Fibroblast of skin of left biceps (primary cell): ENCODE measurements at regions not wholly inside any gene's neighbourhood (a gene's known extent, or its start where the extent isn't known, plus 50 kb on each side); places are given as distances from the start of the nearest gene placed in this dataset.

Experiments used
- DNase-seq, 2 experiments: peaks; one replicate each; pipeline ENCODE4 v3.0.0-alpha.2; 2013; ENCODE audit warnings: low read depth in 2 of 2

DNA sequence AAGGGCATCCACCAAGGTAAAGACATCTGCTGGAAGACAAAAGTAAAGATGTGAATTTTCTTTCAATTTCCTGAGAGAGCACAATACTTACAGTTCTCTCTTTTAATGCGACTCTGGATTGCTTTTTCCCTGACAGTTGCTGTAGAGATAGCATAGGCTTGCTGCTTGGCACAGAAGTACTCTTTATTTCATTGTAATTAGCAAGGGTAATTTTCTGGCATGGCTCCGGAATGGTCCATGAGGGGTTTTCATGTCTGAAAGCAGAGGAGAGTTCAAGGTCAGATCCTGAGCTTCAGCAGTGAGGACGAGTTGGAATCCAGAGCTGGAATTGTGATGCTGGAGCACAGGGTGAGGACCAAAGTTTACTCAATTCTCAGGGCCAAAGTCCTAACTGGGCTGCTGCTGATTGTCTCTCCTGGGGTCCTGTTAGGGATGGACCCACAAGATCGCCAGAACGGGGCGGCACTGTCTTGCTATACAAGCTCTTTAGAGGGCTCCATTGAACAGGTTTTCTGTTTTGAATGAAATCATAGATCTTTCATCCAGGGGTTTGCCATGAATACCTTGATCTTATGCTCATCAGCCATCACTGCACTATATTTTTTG, 190.0 kb upstream of the MKI67 start:
- no peak for DNase-seq

DNA sequence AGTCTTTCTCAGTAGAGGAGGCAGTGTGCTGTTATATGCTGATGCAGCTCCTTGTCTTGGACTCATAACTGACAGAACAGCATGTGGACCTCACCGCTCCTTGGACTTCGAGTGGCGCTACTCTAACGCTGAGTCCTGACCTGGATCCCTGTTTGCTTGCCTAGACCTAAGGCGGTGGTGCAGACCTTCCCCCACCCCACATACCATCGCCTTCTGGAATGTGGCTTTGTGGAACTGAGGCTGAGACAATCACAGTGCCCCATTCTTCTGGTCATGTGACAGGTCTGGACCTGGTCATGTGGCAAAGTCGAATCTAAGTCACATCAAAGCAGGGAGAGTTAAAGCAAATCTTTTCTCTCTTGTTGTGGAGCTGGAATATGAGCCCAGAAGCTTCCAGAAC, 190.7 kb upstream of the MKI67 start:
- DNase-seq = no peak

DNA sequence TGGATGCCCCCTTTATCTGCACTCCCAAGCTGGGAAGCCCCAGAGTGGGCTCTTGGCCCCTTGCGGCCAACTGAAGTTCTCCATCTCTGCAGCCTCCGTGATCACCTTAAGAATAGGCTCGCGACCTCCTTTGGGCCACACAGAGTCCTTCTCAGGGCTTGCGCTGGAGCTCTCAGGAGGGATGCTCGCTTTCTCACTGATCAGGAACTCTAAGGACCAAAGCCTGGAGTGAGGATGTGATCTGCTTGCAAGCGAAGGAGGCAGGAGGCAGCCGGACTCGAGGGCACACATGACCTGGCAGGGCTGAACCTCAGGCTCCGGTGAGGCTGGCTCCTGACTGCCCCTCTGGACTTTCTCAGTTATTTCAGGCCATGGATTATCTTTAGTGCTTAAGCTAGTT, 192.1 kb upstream of the MKI67 start:
- no peak for DNase-seq

DNA sequence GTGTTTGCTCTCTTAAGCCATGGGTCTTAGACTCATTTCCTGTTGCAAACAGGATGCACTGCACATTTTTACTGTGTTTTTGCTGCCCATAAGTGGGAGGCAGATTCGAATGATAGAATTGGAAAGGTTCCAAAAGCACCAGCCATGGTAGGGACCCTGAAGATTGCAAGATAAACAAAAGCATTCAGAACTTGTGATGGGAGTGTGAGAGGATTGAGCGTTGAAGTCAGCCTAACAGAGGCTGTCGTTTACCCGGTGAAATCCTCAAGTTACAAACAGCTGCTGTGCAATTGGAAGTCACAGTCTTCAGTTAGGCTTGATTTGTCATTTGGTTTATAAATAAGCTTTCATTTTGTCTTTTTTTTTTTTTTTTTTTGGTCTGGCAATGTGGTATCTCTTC, 192.7 kb upstream of the MKI67 start:
- DNase-seq = no peak

DNA sequence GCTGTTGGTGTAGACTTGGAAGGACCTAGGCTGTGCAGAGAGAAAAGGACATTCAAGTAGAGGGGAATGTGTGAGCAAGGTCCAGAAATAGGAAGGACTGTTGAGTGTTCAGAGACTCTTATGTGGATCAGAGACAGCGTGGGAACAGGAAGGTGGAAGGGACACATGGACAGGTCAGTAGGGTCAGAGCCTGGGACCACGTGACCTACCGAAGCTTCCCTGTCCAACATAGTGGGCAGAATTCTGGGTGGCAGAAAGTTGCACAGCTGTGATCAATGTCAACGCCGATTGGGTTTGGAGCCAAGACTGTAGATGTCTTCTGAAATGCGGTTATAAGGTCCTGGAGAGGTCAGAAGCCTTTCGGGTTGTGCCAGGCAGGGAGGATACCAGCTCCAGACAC, 195.9 kb upstream of the MKI67 start:
- no peak for DNase-seq

DNA sequence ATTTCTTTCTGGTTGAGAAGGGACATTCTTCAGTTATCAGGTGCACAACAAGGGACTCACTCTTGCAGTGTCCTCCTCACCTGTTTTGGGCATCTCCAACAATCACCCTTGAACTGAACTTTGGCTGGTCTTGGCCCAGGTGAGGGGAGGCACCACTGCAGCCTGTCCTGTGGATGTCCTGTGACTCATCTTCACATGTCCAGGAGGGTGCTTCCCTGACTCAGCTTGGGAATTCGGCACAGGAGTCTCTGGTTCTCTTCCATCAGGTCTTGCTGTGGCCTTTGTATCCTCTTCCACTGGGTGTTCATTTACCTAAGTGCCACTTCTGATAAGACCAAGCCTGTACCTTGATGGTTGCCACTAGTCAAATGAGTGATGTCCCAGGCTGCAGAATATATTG, 196.7 kb upstream of the MKI67 start:
- DNase-seq = no peak

DNA sequence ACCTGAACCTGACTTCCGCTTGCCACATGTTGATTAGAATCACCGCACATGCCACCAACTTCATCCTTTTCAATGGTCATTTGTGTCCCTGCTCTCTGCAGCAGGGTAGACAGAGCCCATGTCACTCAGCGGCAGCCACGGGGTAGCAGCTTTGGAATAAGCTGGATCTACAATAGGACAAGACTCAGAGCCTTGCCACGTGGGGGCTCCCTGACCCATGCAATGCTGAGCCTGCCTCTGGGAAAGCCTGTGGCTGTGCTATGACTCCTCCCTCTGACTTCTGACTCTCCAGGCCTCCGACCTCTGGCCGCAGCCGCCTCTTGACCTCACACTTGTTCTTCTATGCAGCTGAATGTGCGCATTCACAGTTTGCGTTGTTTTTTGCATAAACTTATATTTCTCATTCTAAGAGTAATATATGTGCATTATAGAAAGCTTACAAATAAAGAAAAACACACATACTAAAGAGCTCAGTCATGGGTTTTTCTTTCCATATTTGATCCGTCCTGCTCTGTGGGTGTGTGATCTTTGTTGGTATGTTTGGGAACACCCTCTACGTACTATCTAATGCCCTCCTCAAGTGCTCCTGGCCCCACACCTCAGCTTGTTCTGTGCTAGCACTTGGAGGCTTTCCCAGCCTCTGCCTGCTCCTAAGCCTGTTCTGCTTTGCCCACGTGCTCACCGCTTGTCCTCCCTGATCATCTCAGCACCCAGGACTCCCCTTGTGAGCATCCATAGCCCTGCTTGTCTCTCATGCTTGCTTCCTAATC, 198.0 kb upstream of the MKI67 start:
- no peak for DNase-seq

DNA sequence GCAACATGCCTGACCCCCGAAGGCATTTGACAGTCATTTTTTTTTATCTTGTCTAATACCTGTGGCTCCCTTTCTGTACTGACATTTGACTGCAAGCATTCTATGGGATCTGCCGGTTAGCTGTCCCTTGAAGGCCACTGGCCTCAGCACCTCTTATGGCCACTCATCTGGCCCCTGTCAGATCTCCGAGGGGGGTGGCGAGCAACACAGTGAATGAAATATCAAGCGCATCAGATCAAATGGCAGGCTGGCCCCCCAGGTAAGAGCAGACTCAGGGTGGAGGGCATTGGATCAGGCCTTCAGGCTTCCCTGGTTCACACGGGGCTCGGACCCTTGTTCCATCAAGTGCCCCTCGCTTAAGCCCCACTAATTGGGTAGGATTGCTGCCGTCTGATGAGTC, 199.6 kb upstream of the MKI67 start:
- no peak for DNase-seq

DNA sequence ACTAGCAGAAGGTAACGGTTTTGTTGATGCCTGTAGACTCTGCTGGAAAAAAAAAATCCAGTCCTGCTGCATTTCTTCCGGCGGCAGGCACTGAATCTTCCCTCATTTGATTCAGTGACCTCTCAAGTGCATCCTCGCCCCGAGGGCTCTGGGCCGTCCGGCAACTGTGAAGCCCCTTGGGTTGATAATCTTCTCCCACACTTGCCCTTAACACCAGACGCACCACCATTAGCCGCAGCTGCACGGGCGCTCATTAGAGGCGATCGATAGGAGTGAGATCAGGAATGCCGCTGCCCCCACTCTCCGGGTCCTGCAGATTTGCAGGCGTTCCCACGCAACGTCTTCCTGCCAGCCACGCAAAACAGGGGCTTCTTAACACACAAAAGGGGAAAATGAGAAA, 200.0 kb upstream of the MKI67 start:
- DNase-seq = no peak

DNA sequence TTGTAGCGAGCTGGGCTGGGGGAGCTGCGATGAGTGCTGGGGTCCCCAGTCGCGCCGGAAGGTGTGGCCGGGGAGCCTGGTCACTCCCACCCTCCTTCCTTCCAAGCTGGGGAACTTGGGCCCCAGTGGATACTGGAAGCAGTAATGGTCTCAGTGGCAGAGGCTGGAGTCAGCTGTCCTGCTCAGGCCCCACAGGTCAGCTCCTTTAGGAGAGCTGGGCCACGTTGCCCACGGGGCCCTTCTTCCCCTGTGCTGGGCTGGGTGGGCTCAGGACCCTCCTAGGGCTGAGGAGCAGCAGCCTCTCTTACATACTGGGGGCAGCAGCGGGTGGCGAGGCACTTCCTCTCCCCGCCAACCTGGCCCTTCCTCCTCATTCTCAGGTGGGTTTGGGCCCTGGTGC, 200.6 kb upstream of the MKI67 start:
- DNase-seq = no peak

DNA sequence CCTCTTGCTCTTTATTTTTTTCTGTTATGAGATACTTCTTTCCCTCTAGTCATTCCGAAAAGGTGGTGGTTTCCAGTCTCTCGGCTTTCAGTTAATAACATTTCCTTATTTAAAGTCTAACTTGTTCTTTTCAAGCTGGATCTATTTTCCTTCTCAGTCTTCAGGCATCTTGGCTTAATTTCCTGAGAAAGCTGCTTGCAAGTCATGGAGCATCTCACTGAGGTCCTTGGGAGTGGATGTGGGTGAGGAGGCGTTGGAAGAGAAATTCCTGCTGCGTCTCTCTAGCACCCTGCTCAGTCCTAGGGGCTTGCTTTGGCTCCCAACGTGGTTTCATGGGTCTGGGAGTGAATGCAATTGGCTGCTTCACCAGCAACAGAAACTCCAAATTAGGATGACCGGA, 210.2 kb upstream of the MKI67 start:
- DNase-seq = no peak

DNA sequence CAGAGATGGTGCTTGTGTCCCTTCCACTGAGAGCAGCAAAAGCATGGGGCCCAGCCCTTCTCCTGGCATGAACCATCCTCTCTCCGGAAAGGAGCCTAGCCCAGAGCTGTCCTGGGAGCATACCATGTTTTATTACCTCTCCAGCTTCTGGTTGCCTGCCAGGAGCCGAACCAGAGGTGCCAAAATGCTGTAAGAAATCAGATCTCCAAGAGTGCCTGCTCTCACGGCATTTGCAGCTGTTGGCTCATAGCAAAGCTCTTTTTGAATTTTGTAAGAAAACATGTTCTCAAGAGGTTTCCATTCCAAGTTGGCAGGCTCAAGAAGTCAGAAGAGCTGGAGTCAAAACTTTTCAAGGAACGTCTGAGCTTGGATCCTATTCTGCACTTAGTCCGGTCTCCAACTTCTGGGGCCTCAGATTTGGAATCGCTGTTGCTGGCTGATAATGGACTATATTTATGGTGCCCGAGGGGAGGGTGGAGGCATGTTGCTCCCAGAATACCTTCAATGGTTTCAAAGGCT, 211.7 kb upstream of the MKI67 start:
- no peak for DNase-seq

DNA sequence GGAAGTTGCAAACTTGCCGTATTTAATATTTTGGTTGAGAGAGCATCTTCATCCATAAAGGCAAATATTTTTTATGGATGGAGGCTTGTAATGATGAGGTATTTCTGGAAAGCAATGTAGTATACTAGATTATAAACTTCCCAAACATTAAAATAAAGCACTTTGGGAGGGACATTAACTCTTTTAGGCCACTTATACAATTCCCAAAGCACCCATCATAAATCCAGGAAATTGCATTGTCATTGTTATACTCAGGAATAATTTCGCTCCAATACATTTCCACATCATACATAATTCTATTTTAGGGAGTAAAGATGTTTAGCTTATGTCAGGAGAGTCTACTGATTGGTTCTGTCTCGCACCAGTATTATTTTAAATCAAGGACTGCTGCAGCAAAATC, 212.7 kb upstream of the MKI67 start:
- DNase-seq = no peak

DNA sequence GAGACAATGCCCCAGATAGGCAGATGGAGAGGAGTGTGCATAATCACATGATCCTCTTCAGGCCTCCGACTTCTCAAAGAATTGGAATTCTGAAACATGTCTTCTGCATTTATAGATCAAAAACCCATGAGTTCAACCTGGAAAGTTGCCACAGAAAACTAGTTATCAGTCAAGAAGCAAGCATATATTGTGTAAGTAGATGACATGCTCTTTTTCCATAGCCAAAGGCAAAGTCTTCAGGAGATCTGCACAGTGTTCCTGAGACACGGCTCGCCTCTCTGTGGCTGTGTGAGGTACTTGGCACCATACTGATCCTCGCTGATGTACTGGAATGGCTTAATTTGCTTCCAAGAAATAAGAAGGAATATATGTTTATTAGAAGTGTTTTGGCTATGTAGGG, 213.5 kb upstream of the MKI67 start:
- DNase-seq = no peak

DNA sequence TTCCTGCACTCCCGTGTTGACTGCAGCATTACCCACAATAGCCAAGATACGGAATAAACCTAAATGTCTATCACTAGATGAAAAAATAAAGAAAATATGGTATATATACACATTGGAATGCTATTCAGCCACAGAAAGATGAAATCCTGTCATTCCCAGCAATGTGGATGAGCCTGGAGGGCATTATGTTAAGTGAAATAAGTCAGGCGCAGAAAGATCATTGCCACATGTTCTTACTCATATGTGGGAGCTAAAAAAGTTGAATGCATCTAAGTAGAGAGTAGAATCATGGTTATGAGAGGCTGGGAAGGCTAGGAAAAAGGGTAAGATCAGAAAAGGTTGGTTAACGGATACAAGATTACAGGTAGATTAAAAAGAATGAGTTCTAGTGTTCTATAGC, 219.1 kb upstream of the MKI67 start:
- DNase-seq = no peak

DNA sequence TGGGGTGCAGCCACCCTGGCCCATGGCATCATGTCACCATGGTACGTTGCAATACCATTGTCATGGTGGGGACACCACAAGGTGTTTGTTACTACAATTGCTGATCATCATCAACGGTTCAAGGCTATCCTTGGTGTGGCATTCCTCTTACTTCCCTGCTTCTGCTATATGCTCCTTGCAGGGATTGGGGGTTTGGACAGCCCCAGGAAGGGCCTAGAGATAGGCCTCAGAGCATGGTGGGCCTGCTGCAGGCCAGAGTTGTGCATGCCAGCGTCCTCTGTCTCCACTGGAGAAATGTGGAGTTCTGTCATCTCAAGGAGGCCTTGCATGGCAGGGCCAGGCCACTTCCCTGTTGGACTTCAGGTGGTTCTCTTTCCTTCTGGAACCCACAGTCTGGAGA, 234.6 kb upstream of the MKI67 start:
- no peak for DNase-seq

DNA sequence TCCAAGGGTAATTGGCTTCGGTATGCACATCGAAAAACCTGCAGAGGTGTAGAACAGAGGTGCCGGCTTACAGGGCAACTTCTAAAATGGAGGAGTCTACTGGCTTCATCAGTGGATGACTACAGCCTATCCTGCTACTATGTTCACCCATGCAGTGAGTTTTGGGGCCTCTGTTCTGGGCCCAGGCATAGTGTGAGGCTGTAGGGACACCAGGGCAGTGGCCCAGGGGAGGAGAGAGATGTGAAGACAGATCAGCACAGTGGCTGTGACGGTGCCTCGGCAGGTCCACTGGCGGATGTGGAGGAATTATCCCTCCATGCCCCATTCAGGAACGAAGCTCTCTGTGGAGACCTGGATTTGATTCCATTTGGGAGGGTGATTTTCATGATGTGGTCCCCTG, 235.3 kb upstream of the MKI67 start:
- DNase-seq = no peak

DNA sequence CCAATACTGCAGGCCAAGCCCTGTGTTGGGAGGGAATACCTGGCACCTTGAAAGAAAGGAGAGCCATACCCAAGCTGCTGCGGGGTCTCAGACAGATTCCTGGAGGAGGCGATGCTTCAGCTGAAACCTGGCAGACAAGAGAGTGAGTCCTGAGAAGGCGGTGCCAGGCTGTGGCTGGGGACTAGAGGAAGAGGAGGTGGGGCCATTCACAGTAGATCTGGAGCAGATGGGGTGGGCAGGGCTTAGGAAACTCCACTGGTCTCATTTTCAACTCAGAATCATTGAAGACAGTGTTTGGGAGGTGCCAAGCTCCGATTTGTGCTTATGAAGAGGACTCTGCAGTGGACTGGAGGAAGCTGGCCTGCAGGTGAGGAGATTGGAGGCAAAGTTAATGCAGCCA, 236.3 kb upstream of the MKI67 start:
- DNase-seq = no peak

DNA sequence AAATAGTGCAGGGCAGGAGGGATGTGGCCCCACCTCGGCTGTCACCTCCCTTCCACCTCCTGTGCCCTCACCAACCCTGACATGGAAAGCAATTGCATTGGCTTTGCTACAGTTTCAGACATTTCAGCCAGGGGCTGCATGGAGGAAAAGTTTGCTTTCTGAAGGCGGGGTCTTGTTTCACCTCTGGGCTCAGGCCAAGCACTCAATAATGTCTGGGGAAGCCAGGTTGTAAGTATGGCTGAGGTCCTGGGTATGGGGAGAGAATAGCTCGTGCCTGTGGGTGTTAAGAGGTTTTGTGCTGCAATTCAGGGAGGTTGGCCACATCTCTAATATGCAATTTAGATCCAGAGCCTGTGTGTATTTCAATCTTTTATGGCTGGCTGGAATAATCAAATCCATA, 238.4 kb upstream of the MKI67 start:
- DNase-seq = no peak

DNA sequence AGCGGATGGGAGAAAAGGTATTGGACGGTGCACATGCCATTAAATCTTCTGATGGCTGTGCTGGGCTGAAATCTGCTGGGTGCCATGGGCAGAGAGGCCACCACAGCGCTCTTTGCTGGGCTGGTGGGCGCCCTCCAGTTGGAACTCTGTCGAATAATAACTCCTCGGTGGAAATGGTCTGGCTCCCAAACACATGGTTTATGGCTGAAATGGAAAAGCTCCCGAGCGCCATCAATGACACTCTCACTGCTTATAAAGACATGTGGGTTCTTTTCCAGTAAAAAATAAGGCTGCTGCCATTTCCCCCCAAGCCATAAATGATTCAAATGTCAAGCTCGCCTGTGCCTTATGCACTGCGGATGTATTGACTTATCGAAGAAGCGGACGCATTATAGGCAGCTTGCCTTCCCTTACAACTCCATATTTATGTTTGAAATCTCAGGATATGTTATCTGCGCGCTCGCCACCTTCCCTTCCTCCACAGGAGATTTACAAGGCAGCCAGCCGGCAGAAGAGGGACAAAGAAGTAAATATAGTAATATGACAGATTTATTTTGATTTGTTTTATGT, 239.0 kb upstream of the MKI67 start:
- no peak for DNase-seq

DNA sequence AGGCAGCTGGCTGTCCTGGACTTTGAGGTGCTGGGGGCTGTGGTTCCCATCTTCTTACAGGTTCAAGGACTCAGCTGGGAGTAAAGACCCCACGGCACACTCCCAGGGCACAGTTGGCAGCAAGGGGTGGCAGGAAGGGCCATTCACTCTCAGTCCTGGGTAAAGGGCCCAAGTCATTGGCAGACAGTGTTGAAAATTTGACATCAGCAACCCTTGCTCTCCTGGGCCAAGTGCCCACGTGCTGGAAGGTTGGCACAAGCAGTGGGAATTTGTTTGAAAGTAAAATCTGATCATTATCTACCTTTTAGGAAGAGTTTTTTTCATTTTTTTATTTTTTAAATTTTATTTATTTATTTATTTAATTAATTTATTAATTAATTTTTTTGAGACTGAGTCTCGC, 241.6 kb upstream of the MKI67 start:
- DNase-seq = no peak

DNA sequence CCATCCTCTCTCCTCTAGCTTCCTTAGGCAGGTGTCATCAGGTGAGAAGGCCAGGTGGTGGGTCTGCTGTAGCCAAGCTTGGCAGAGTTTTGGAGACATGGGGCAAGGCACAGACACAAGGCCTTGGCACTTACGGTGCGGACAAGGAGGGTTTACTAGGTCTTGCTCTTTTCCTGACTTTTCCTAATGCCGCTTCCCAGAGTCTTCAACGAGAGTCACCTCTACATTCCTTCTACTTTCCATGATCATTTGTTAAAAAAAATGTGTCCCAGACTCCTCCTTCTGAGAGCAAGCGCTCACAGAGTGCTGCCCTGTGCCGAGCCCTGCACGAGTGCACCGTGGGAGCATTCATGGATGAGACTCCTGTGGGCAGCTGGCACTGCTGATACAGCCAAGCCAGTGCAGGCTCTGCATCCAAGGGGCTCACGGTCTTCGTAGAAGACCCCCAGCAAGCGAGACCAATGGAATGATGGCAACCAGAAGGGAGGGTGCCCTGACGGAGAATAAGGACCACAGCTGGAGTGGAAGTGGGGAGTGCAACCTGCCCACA, 243.0 kb upstream of the MKI67 start:
- no peak for DNase-seq
